ENCODE measurements at regions not wholly inside any gene's neighbourhood (a gene's known extent, or its start where the extent isn't known, plus 50 kb on each side); places are given as distances from the start of the nearest gene placed in this dataset.

GRCh38 chr7:95675632-95676031 lies 79.3 kb upstream of the PDK4 start:
- DNase-seq (ENCODE audit: low read depth, low spot score) (no peak), ATAC-seq (no peak)
- POLR2A ChIA-PET = no interaction called here
- no peak overlapping the region for H3K27ac ChIP-seq (ENCODE audit: low read length)
- no TSS peak for BruUV-seq (replicated peaks)
- no peaks in the 10 kb centered on the region for H3K4me1 ChIP-seq (ENCODE audit: control insufficient read depth, insufficient read depth, low read length)
- TF ChIP-seq SIN3A (IDR thresholded peaks at IDR 0.05; ENCODE audit: borderline replicate concordance, insufficient read depth, low read depth, low read length) = no peak
- no peak for TF ChIP-seq TCF7L2 (IDR thresholded peaks at IDR 0.05; ENCODE audit: low read depth, low read length)
- no peak for TF ChIP-seq POLR2AphosphoS5 (IDR thresholded peaks at IDR 0.05; ENCODE audit: low read depth, low read length)
- TF ChIP-seq, protein P1, sequence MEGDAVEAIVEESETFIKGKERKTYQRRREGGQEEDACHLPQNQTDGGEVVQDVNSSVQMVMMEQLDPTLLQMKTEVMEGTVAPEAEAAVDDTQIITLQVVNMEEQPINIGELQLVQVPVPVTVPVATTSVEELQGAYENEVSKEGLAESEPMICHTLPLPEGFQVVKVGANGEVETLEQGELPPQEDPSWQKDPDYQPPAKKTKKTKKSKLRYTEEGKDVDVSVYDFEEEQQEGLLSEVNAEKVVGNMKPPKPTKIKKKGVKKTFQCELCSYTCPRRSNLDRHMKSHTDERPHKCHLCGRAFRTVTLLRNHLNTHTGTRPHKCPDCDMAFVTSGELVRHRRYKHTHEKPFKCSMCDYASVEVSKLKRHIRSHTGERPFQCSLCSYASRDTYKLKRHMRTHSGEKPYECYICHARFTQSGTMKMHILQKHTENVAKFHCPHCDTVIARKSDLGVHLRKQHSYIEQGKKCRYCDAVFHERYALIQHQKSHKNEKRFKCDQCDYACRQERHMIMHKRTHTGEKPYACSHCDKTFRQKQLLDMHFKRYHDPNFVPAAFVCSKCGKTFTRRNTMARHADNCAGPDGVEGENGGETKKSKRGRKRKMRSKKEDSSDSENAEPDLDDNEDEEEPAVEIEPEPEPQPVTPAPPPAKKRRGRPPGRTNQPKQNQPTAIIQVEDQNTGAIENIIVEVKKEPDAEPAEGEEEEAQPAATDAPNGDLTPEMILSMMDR (IDR thresholded peaks at IDR 0.05) = no peak
- no peak for TF ChIP-seq REST (IDR thresholded peaks at IDR 0.05; ENCODE audit: insufficient read depth in 1 of 2, low read depth in 2 of 2, low read length in 1 of 2)
- no peak overlapping the region for H3K4me3 ChIP-seq (ENCODE audit: low read depth in 2 of 2, low read length in 2 of 2)
- H3K36me3 ChIP-seq (ENCODE audit: control insufficient read depth, insufficient read depth, low read length) = no peaks in the 10 kb centered on the region
- CTCF ChIA-PET = no interaction called here
- no peaks in the 10 kb centered on the region for H3K9me3 ChIP-seq (ENCODE audit: control insufficient read depth, insufficient read depth, low read depth, low read length)
- intact Hi-C loops (cut with micrococcal nuclease; ENCODE audit: unreplicated experiment) = no loop called here
- in situ Hi-C loops (cut with HindIII; ENCODE audit: low pct_unique_long_range_greater_than_20kb, low sequenced_read_pairs) = loop anchor here (25.0 kb wide), 1 partner anchor 163 kb away; no protein-coding TSS in a partner anchor
- no peaks in the 10 kb centered on the region for H3K27me3 ChIP-seq (ENCODE audit: control insufficient read depth, insufficient read depth, low read length)

- ChIA-PET CTCF (no interaction called here), POLR2A (no interaction called here)
- H3K4me1 ChIP-seq (ENCODE audit: control insufficient read depth, insufficient read depth, low read length) = no peaks in the 10 kb centered on the region
- H3K36me3 ChIP-seq (ENCODE audit: control insufficient read depth, insufficient read depth, low read length) = no peaks in the 10 kb centered on the region
- no TSS peak for BruUV-seq (replicated peaks)
- ATAC-seq (no peak), DNase-seq (ENCODE audit: low read depth, low spot score) (no peak)
- in situ Hi-C loops (cut with HindIII; ENCODE audit: low pct_unique_long_range_greater_than_20kb, low sequenced_read_pairs) = loop anchor here (25.0 kb wide), 1 partner anchor 163 kb away; no protein-coding TSS in a partner anchor
- TF ChIP-seq, protein P1 (IDR thresholded peaks at IDR 0.05) = no peak
- TF ChIP-seq REST (IDR thresholded peaks at IDR 0.05; ENCODE audit: insufficient read depth in 1 of 2, low read depth in 2 of 2, low read length in 1 of 2) (no peak), TCF7L2 (IDR thresholded peaks at IDR 0.05; ENCODE audit: low read depth, low read length) (no peak), SIN3A (IDR thresholded peaks at IDR 0.05; ENCODE audit: borderline replicate concordance, insufficient read depth, low read depth, low read length) (no peak), POLR2AphosphoS5 (IDR thresholded peaks at IDR 0.05; ENCODE audit: low read depth, low read length) (no peak)
- H3K27me3 ChIP-seq (ENCODE audit: control insufficient read depth, insufficient read depth, low read length) = no peaks in the 10 kb centered on the region
- H3K4me3 ChIP-seq (ENCODE audit: low read depth in 2 of 2, low read length in 2 of 2) = no peak overlapping the region
- no peaks in the 10 kb centered on the region for H3K9me3 ChIP-seq (ENCODE audit: control insufficient read depth, insufficient read depth, low read depth, low read length)
- H3K27ac ChIP-seq (ENCODE audit: low read length) = no peak overlapping the region
- intact Hi-C loops (cut with micrococcal nuclease; ENCODE audit: unreplicated experiment) = no loop called here
These were observed 78.7 kb upstream of the PDK4 start for GRCh38 chr7:95675016-95675415.
